Endodermal cell (in vitro differentiated cells): ENCODE measurements at regions not wholly inside any gene's neighbourhood (a gene's known extent, or its start where the extent isn't known, plus 50 kb on each side); places are given as distances from the start of the nearest gene placed in this dataset.

Source experiments
- DNase-seq: peaks from one replicate; pipeline ENCODE4 v3.0.0-alpha.2; 2017
- H3K27ac ChIP-seq: 2 replicates; pipeline ENCODE4 v1.5.1; 2013; ENCODE audit warnings: mild to moderate bottlenecking, low read depth, low read length, moderate library complexity
- H3K27me3 ChIP-seq: 2 replicates; pipeline ENCODE4 v1.6.1; 2013; ENCODE audit warnings: mild to moderate bottlenecking, low read length, moderate library complexity; ENCODE audit not compliant: insufficient read depth, control insufficient read depth, poor library complexity, severe bottlenecking
- H3K36me3 ChIP-seq: 2 replicates; pipeline ENCODE4 v1.7.0; 2013; ENCODE audit warnings: mild to moderate bottlenecking, low read length, moderate library complexity; ENCODE audit not compliant: control insufficient read depth, insufficient read depth
- H3K4me1 ChIP-seq: one replicate; pipeline ENCODE4 v1.7.0; 2013; ENCODE audit warnings: low read length; ENCODE audit not compliant: control insufficient read depth, insufficient read depth
- H3K4me3 ChIP-seq: 2 replicates; pipeline ENCODE4 v1.5.1; 2013; ENCODE audit warnings: mild to moderate bottlenecking, low read length, moderate library complexity
- H3K9ac ChIP-seq: 2 replicates; pipeline ENCODE4 v1.6.1; 2013; ENCODE audit warnings: mild to moderate bottlenecking, low read length, moderate library complexity; ENCODE audit not compliant: poor library complexity, severe bottlenecking; ENCODE audit errors: extremely low read depth
- H3K9me3 ChIP-seq: 2 replicates; pipeline ENCODE4 v1.6.1; 2013; ENCODE audit warnings: mild to moderate bottlenecking, low read length, moderate library complexity; ENCODE audit not compliant: control insufficient read depth
- H3K27ac Mint-ChIP-seq: 2 replicates; pipeline ENCODE4 v1.8.0; 2020; ENCODE audit warnings: mixed read lengths
- H3K27me3 Mint-ChIP-seq: 2 replicates; pipeline ENCODE4 v1.8.0; 2021; ENCODE audit warnings: mild to moderate bottlenecking, mixed read lengths; ENCODE audit not compliant: insufficient read depth
- H3K36me3 Mint-ChIP-seq: 2 replicates; pipeline ENCODE4 v1.8.0; 2020; ENCODE audit warnings: low read depth, mixed read lengths
- H3K4me1 Mint-ChIP-seq: 2 replicates; pipeline ENCODE4 v1.8.0; 2020; ENCODE audit warnings: mixed read lengths
- H3K4me3 Mint-ChIP-seq: 2 replicates; pipeline ENCODE4 v1.8.0; 2020; ENCODE audit warnings: mild to moderate bottlenecking, moderate library complexity, mixed read lengths
- H3K9me3 Mint-ChIP-seq: 2 replicates; pipeline ENCODE4 v1.8.0; 2020; ENCODE audit warnings: mild to moderate bottlenecking, mixed read lengths
- WGBS, 2 experiments: methylation state at CpG; one replicate each; pipeline versions ENCODE4 v1.1.5 to v1.1.7; 2013; ENCODE audit warnings: missing lambda C conversion rate in 2 of 2, mixed read lengths in 1 of 2; ENCODE audit not compliant: insufficient coverage in 1 of 2, insufficient read length in 1 of 2; 5-methylcytosine and 5-hydroxymethylcytosine counted together
- TF ChIP-seq, protein P1 (sequence below): fragments of 200-600 bp; sonication (generic); conservative IDR thresholded peaks from 2 replicates; pipeline ENCODE4 v1.5.0; 2021; ENCODE audit warnings: antibody characterized with exemption, mild to moderate bottlenecking

- Histone ChIP-seq H3K36me3 (no peaks in the 10 kb centered on the region), H3K27me3 (no peaks in the 10 kb centered on the region), H3K9me3 (peaks cover 32% of the 10 kb centered on the region), H3K4me3 (no peak overlapping the region), H3K27ac (no peak overlapping the region), H3K4me1 (no peaks in the 10 kb centered on the region), H3K9ac (no peak overlapping the region)
- TF ChIP-seq, protein P1, sequence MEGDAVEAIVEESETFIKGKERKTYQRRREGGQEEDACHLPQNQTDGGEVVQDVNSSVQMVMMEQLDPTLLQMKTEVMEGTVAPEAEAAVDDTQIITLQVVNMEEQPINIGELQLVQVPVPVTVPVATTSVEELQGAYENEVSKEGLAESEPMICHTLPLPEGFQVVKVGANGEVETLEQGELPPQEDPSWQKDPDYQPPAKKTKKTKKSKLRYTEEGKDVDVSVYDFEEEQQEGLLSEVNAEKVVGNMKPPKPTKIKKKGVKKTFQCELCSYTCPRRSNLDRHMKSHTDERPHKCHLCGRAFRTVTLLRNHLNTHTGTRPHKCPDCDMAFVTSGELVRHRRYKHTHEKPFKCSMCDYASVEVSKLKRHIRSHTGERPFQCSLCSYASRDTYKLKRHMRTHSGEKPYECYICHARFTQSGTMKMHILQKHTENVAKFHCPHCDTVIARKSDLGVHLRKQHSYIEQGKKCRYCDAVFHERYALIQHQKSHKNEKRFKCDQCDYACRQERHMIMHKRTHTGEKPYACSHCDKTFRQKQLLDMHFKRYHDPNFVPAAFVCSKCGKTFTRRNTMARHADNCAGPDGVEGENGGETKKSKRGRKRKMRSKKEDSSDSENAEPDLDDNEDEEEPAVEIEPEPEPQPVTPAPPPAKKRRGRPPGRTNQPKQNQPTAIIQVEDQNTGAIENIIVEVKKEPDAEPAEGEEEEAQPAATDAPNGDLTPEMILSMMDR: no peak
- Mint-ChIP-seq H3K27me3 (no peaks in the 10 kb centered on the region), H3K27ac (no peak overlapping the region), H3K4me1 (peaks cover 3% of the 10 kb centered on the region), H3K36me3 (no peaks in the 10 kb centered on the region), H3K4me3 (no peak overlapping the region), H3K9me3 (peaks cover 46% of the 10 kb centered on the region)
- no peak for DNase-seq
- WGBS, 2 experiments: 83 to 96% methylated on average over 2 of the region's 2 CpGs
Measured at GRCh38 chr6:137655291-137655690, 161.1 kb upstream of the OLIG3 start.

DNA sequence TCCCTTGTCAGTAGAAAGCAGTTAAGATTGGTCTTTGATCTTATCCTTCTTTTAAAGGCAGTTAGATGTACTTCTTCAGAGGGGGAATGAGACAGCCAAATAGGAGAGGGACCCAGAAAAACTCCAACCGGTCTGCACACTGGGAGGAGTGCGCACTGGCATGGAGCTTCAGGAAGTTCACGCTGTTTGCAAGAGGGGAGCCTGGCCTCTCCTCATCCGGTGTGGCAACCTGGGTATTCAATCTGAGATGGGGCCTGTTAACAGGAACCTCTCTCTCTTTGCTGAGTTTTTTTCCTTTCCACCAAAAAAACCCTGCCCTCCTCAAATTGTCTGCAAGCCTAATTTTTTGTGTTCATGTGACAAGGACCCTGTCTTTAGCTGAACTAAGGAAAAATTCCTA, 162.5 kb upstream of the OLIG3 start:
- 93 to 100% methylated on average over 3 to 4 of the region's 4 CpGs for WGBS, 2 experiments
- Mint-ChIP-seq H3K36me3 (no peaks in the 10 kb centered on the region), H3K27me3 (no peaks in the 10 kb centered on the region), H3K27ac (no peak overlapping the region), H3K4me1 (peaks cover 3% of the 10 kb centered on the region), H3K4me3 (no peak overlapping the region), H3K9me3 (peaks cover 46% of the 10 kb centered on the region)
- Histone ChIP-seq H3K27me3 (no peaks in the 10 kb centered on the region), H3K27ac (no peak overlapping the region), H3K9me3 (peaks cover 32% of the 10 kb centered on the region), H3K4me3 (no peak overlapping the region), H3K4me1 (no peaks in the 10 kb centered on the region), H3K9ac (no peak overlapping the region), H3K36me3 (no peaks in the 10 kb centered on the region)
- DNase-seq: no peak
- TF ChIP-seq, protein P1: no peak

DNA sequence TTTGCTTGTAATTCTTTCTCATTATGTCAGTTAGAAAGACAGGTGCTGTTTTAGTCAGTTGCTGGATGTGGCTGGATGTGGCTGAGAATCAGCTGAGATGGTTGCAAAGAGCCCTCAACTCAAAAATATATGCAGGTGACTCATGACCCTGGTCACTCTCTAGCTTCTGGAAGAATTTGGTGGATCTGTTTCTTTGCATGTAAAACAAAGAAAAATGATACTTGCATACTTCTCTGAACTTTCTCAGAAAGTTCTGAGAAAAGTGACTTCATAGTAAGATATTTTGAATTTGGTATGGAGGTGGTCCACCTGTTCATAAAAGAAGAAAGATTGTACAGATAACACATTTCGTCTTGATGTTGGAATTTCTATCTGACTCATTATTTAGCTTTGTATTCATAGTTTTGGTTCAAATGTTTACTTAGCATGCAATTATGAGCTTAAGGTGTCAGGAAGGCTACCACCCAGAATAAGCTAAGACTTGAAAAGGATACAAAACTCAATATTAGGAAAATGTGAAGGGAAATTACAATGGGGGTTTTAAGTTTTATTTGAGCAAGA, 163.2 kb upstream of the OLIG3 start:
- TF ChIP-seq, protein P1: no peak
- H3K9ac ChIP-seq: no peak overlapping the region
- H3K4me3 ChIP-seq: no peak overlapping the region
- no peaks in the 10 kb centered on the region for H3K36me3 ChIP-seq
- Mint-ChIP-seq H3K36me3 (no peaks in the 10 kb centered on the region), H3K4me1 (peaks cover 3% of the 10 kb centered on the region), H3K27ac (no peak overlapping the region), H3K4me3 (no peak overlapping the region), H3K27me3 (no peaks in the 10 kb centered on the region), H3K9me3 (peaks cover 41% of the 10 kb centered on the region)
- H3K27ac ChIP-seq: no peak overlapping the region
- WGBS, 2 experiments: 91% methylated on average over 1 of the region's 1 CpG; no CpG with 5 or more reads in 1 of the 2 experiments
- no peaks in the 10 kb centered on the region for H3K27me3 ChIP-seq
- H3K4me1 ChIP-seq: no peaks in the 10 kb centered on the region
- peaks cover 32% of the 10 kb centered on the region for H3K9me3 ChIP-seq
- no peak for DNase-seq
